ENCODE measurements at regions not wholly inside any gene's neighbourhood (a gene's known extent, or its start where the extent isn't known, plus 50 kb on each side); places are given as distances from the start of the nearest gene placed in this dataset.

DNA sequence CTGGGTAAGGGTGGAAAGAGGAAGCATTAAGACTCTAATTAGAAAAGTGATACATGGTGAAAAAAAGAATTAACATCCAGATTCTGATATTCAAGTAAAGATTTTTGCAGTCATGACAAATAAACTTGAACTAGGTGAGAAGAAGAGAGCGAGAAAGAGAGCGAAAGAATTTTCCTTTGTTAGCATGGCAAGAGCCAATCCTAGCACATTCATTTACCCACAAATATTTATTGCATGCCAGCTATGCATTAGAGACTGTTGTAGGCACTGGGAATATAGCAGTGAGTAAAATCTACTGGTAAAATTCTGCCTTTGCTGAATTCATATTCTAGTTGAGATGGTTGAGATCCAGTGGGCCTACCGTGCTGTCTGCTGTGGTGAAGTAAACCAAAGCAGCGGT, 177.9 kb upstream of the DPH6 start:
- TF ChIP-seq, protein P1, sequence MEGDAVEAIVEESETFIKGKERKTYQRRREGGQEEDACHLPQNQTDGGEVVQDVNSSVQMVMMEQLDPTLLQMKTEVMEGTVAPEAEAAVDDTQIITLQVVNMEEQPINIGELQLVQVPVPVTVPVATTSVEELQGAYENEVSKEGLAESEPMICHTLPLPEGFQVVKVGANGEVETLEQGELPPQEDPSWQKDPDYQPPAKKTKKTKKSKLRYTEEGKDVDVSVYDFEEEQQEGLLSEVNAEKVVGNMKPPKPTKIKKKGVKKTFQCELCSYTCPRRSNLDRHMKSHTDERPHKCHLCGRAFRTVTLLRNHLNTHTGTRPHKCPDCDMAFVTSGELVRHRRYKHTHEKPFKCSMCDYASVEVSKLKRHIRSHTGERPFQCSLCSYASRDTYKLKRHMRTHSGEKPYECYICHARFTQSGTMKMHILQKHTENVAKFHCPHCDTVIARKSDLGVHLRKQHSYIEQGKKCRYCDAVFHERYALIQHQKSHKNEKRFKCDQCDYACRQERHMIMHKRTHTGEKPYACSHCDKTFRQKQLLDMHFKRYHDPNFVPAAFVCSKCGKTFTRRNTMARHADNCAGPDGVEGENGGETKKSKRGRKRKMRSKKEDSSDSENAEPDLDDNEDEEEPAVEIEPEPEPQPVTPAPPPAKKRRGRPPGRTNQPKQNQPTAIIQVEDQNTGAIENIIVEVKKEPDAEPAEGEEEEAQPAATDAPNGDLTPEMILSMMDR (IDR thresholded peaks at IDR 0.05): no peak
- no peak for TF ChIP-seq EZH2phosphoT487 (IDR thresholded peaks at IDR 0.05)

Measured in neural progenitor cell (in vitro differentiated cells).